Hepatocyte (in vitro differentiated cells): ENCODE measurements at regions not wholly inside any gene's neighbourhood (a gene's known extent, or its start where the extent isn't known, plus 50 kb on each side); places are given as distances from the start of the nearest gene placed in this dataset.
"Not testable (repeated sequence)": the region's sequence is repeated elsewhere in the genome, so short reads cannot be mapped to it uniquely, and the experiment has no call there.

Experiments used
- DNase-seq: peaks from one replicate; pipeline ENCODE4 v3.0.0-alpha.2; 2016; ENCODE audit warnings: low spot score
- H2AFZ ChIP-seq: fragments of 200-600 bp; sonication (generic); 2 replicates; pipeline ENCODE4 v1.6.0; 2016; ENCODE audit warnings: antibody characterized with exemption, mild to moderate bottlenecking
- H3K27ac ChIP-seq: fragments of 200-600 bp; sonication (generic); 2 replicates; pipeline ENCODE4 v1.5.1; 2016; ENCODE audit warnings: mild to moderate bottlenecking
- H3K27me3 ChIP-seq: fragments of 200-600 bp; sonication (generic); 2 replicates; pipeline ENCODE4 v1.6.1; 2016
- H3K36me3 ChIP-seq: fragments of 200-600 bp; sonication (generic); replicated peaks from 2 replicates; pipeline ENCODE4 v1.5.1; 2016; ENCODE audit warnings: low read depth; ENCODE audit not compliant: insufficient read depth
- H3K4me1 ChIP-seq: fragments of 200-600 bp; sonication (generic); 2 replicates; pipeline ENCODE4 v1.5.1; 2016; ENCODE audit warnings: mild to moderate bottlenecking, moderate library complexity; ENCODE audit not compliant: insufficient read depth
- H3K4me2 ChIP-seq: fragments of 200-600 bp; sonication (generic); 2 replicates; pipeline ENCODE4 v1.6.0; 2016
- H3K4me3 ChIP-seq: fragments of 200-600 bp; sonication (generic); 2 replicates; pipeline ENCODE4 v1.5.1; 2016; ENCODE audit warnings: mild to moderate bottlenecking
- H3K79me2 ChIP-seq: fragments of 200-600 bp; sonication (generic); 2 replicates; pipeline ENCODE4 v1.6.0; 2017; ENCODE audit warnings: mild to moderate bottlenecking
- H3K9me2 ChIP-seq: fragments of 200-600 bp; sonication (generic); replicated peaks from 2 replicates; pipeline ENCODE4 v1.6.0; 2017; ENCODE audit warnings: mild to moderate bottlenecking; ENCODE audit not compliant: insufficient read depth
- H3K9me3 ChIP-seq: fragments of 200-600 bp; sonication (generic); 2 replicates; pipeline ENCODE4 v1.5.1; 2016; ENCODE audit warnings: low read depth, mild to moderate bottlenecking
- H4K20me1 ChIP-seq: fragments of 200-600 bp; sonication (generic); 2 replicates; pipeline ENCODE4 v1.6.0; 2016; ENCODE audit warnings: mild to moderate bottlenecking; ENCODE audit not compliant: insufficient read depth, poor library complexity, severe bottlenecking
- EZH2 ChIP-seq: fragments of 200-600 bp; sonication (generic); IDR thresholded peaks from 2 replicates; pipeline ENCODE4 v1.6.1; 2016; ENCODE audit warnings: antibody characterized with exemption, mild to moderate bottlenecking, borderline replicate concordance
- EZH2phosphoT487 ChIP-seq: fragments of 200-600 bp; sonication (generic); IDR thresholded peaks from one replicate; pipeline ENCODE4 v1.6.1; 2018; ENCODE audit warnings: antibody characterized with exemption, mild to moderate bottlenecking, low read depth, moderate library complexity; ENCODE audit not compliant: unreplicated experiment, severe bottlenecking
- WGBS: methylation state at CpG from one replicate; pipeline ENCODE4 v1.1.6; 2016; ENCODE audit warnings: low lambda C conversion rate; ENCODE audit errors: missing lambda C conversion rate; 5-methylcytosine and 5-hydroxymethylcytosine counted together
- TF ChIP-seq, protein P1 (sequence below): fragments of 200-600 bp; sonication (generic); IDR thresholded peaks from 2 replicates; pipeline ENCODE4 v1.5.1; 2016; ENCODE audit warnings: antibody characterized with exemption, mild to moderate bottlenecking; ENCODE audit not compliant: poor library complexity

DNA sequence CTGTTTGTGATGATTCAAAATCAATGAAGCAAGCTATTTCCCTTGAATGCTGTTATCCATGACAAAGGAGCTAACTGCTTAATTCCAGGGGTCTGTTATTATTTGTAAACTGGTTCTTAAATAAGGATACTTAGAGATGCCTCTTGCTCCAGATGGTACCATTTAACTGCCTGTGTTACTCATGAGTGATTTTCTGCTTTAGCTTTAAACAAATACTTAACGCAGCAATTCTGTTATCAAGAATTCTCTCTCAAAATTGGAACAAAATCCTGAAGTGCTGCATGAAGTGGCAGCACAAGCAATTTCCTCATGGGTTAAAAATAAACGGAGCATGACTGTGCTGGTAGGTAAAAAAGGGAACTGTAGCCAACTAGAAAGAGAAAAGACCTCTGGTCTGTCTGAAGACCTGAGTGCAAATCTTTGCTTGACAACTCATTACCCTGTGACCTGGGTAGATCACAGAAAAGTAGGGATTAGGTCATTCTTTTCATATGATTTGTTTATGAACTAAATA, 62.5 kb upstream of the GBE1 start:
- DNase-seq: no peak
- H2AFZ ChIP-seq: no peak overlapping the region

DNA sequence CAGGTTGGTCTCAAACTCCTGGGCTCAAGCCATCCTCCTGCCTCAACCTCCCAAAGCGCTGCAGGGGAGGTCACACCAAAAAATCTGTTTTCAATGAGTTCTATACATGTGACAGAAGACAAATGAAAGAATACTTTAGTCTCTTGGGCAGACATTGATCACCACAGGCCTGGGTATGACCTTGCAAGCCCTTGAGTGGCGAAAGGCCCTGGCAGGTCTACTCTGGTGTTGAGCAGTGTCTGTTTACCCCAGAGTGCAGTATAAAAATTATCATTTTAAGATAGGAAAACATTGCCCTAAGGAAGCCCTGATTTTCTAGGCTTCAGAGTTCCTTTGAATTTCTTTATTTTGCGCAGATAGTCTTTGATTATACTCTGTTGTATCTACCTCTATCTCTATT, 61.6 kb upstream of the GBE1 start:
- H3K4me3 ChIP-seq: no peak overlapping the region
- H3K27ac ChIP-seq: no peak overlapping the region
- H3K36me3 ChIP-seq: no peaks in the 10 kb centered on the region
- 94% methylated on average over 3 of the region's 3 CpGs for WGBS
- TF ChIP-seq EZH2 (no peak), EZH2phosphoT487 (no peak)
- TF ChIP-seq, protein P1, sequence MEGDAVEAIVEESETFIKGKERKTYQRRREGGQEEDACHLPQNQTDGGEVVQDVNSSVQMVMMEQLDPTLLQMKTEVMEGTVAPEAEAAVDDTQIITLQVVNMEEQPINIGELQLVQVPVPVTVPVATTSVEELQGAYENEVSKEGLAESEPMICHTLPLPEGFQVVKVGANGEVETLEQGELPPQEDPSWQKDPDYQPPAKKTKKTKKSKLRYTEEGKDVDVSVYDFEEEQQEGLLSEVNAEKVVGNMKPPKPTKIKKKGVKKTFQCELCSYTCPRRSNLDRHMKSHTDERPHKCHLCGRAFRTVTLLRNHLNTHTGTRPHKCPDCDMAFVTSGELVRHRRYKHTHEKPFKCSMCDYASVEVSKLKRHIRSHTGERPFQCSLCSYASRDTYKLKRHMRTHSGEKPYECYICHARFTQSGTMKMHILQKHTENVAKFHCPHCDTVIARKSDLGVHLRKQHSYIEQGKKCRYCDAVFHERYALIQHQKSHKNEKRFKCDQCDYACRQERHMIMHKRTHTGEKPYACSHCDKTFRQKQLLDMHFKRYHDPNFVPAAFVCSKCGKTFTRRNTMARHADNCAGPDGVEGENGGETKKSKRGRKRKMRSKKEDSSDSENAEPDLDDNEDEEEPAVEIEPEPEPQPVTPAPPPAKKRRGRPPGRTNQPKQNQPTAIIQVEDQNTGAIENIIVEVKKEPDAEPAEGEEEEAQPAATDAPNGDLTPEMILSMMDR: no peak
- H3K9me3 ChIP-seq: no peaks in the 10 kb centered on the region
- H4K20me1 ChIP-seq: no peaks in the 10 kb centered on the region
- no peak overlapping the region for H2AFZ ChIP-seq
- no peaks in the 10 kb centered on the region for H3K79me2 ChIP-seq
- no peaks in the 10 kb centered on the region for H3K4me1 ChIP-seq
- DNase-seq: no peak
- H3K4me2 ChIP-seq: no peak overlapping the region
- H3K9me2 ChIP-seq: no peaks in the 10 kb centered on the region
- H3K27me3 ChIP-seq: no peaks in the 10 kb centered on the region

More for the DNA sequence above, 62.5 kb upstream of the GBE1 start:
- H3K9me3 ChIP-seq: no peaks in the 10 kb centered on the region
- no peaks in the 10 kb centered on the region for H3K27me3 ChIP-seq
- H3K4me1 ChIP-seq: no peaks in the 10 kb centered on the region
- H3K9me2 ChIP-seq: no peaks in the 10 kb centered on the region
- TF ChIP-seq EZH2: no peak
- TF ChIP-seq, protein P1: no peak
- TF ChIP-seq EZH2phosphoT487: no peak
- H3K4me2 ChIP-seq: no peak overlapping the region
- H3K27ac ChIP-seq: no peak overlapping the region
- no peak overlapping the region for H3K4me3 ChIP-seq
- H3K79me2 ChIP-seq: no peaks in the 10 kb centered on the region
- no peaks in the 10 kb centered on the region for H3K36me3 ChIP-seq
- no peaks in the 10 kb centered on the region for H4K20me1 ChIP-seq
- WGBS: 24% methylated on average over 2 of the region's 2 CpGs

DNA sequence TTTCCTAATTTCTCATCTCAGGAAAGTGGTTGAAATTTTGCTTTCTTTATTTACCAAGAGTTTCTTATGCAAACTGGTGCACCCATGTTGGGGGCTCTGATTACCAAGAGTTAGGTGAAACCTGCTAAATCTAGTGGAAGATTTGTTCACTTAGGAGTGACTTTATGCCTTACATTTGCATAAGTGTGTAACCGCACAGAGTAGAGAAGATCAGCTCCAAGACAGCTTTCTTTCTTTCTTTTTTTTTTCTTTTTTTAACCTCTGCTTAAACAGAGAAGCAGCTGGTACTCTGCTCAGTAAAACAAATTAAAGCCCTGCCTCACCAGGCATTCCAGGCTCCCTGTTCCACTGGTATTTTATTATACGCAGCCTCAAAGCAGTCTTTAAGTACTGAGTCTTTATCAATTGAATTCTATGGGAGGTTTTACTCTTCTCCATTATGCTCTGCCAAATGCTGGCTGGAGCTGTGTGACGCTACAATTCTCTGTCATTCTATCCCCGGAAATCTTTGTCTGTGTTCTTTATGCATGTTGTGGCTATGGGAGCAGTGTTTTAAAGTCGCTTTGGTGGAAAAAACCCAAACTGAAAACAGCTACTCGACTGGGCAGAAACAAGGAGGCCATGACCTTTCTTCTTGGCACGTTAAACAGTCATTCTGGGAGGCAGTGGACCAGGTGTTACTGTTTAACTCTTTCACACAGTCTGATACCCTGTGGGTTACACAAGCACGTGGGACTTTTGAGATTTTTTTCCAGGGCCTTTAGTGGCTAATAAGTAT, 55.2 kb upstream of the GBE1 start:
- H4K20me1 ChIP-seq: no peaks in the 10 kb centered on the region
- no peaks in the 10 kb centered on the region for H3K9me2 ChIP-seq
- H3K27ac ChIP-seq: no peak overlapping the region
- H2AFZ ChIP-seq: no peak overlapping the region
- no peak overlapping the region for H3K4me3 ChIP-seq
- no peaks in the 10 kb centered on the region for H3K4me1 ChIP-seq
- peak; percentile 14 for DNase-seq
- no peaks in the 10 kb centered on the region for H3K27me3 ChIP-seq
- H3K79me2 ChIP-seq: no peaks in the 10 kb centered on the region
- WGBS: 36% methylated on average over 8 of the region's 8 CpGs
- no peaks in the 10 kb centered on the region for H3K9me3 ChIP-seq
- TF ChIP-seq, protein P1: no peak
- no peaks in the 10 kb centered on the region for H3K36me3 ChIP-seq
- H3K4me2 ChIP-seq: peak overlapping the region; percentile 53

DNA sequence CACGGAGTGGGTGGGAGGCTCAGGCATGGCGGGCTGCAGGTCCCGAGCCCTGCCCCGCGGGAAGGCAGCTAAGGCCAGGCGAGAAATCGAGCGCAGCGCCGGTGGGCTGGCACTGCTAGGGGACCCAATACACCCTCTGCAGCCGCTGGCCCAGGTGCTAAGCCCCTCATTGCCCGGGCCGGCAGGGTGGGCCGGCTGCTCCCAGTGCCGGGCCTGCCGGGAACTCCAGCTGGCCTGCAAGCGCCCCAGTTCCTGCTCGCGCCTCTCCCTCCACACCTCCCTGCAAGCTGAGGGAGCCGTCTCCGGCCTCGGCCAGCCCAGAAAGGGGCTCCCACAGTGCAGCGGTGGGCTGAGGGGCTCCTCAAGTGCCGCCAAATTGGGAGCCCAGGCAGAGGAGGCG, 50.7 kb upstream of the GBE1 start:
- H3K79me2 ChIP-seq, H4K20me1 ChIP-seq, H3K9me3 ChIP-seq, H3K27ac ChIP-seq, H3K9me2 ChIP-seq, H3K36me3 ChIP-seq, DNase-seq, H3K4me3 ChIP-seq, H3K27me3 ChIP-seq, H2AFZ ChIP-seq, H3K4me2 ChIP-seq, H3K4me1 ChIP-seq: not testable (repeated sequence)
- over 99% methylated on average over 23 of the region's 25 CpGs for WGBS
